ENCODE measurements at regions not wholly inside any gene's neighbourhood (a gene's known extent, or its start where the extent isn't known, plus 50 kb on each side); places are given as distances from the start of the nearest gene placed in this dataset.

DNA sequence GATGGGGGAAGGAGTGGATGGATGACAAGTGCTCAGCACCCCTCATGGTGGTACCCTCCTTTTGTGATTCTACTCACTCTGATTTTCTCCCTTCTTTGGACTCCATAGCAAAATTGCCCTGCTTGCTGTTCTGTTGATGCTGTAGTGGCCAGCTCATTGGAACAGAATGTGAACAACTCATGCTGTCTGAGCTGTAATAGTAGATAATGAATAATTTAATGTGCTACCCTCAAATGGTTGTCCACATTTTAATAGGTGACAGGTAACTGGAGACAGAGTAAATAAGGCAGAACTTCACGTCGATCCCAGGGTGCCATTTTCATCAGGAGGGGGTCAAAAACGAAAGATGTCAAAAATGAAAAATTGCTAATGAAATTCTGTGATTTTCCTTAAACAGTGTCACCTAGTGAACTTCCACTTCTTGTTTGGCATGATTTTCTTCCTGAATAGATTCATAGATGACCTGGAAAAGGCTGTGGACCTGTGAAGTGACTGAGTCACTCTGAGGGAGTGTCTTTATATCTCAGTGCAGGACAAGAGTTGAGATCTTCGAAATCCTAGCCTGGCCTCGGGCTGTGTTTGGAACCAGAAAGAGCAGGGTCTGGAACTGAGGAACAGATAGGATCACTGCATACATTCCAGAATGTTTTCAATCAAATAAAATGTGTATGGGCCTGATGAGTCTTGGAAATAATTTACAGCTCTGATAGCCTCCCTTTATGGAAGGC lies 270.2 kb downstream of the PSAT1 start:
- Histone ChIP-seq H3K9me3 (replicated peaks; ENCODE audit: control insufficient read depth, insufficient read depth, low read length) (no peaks in the 10 kb centered on the region), H3K9ac (replicated peaks; ENCODE audit: extremely low read depth, insufficient read depth, low read length) (no peak overlapping the region), H3K79me2 (ENCODE audit: control insufficient read depth, insufficient read depth, low read length) (no peaks in the 10 kb centered on the region), H3K4me2 (ENCODE audit: insufficient read depth, low read length) (no peak overlapping the region), H4K20me1 (replicated peaks; ENCODE audit: control insufficient read depth, extremely low read depth, insufficient read depth, low read length) (no peaks in the 10 kb centered on the region), H3K4me1 (ENCODE audit: control insufficient read depth, extremely low read depth, insufficient read depth, low read length) (no peaks in the 10 kb centered on the region), H3K36me3 (ENCODE audit: control insufficient read depth in 2 of 2, extremely low read depth in 1 of 2, insufficient read depth in 2 of 2, low read length in 2 of 2) (no peaks in the 10 kb centered on the region), H3K27ac (ENCODE audit: insufficient read depth, low read depth, low read length) (no peak overlapping the region), H3K9me1 (replicated peaks; ENCODE audit: control insufficient read depth, extremely low read depth, insufficient read depth, low read length) (no peaks in the 10 kb centered on the region), H3K27me3 (ENCODE audit: control insufficient read depth in 2 of 2, insufficient read depth in 2 of 2, low read length in 2 of 2) (no peaks in the 10 kb centered on the region), H2AFZ (ENCODE audit: low read depth, low read length) (no peak overlapping the region), H3K4me3 (replicated peaks in 1 of 3; ENCODE audit: insufficient read depth in 1 of 3, low read depth in 1 of 3, low read length in 3 of 3) (no peak overlapping the region)
- FAIRE-seq: no peak
- intact Hi-C loops (cut with micrococcal nuclease) (no loop called here), dilution Hi-C loops (cut with MboI; ENCODE audit: extremely low pct_ligation_motif_present, low sequenced_read_pairs) (no loop called here)
- no peak for TF ChIP-seq CTCF (IDR thresholded peaks at IDR 0.05; ENCODE audit: extremely low read depth in 1 of 2, insufficient read depth in 1 of 2, low read depth in 1 of 2, low read length in 2 of 2)
- no peak for TF ChIP-seq EZH2 (IDR thresholded peaks at IDR 0.05; ENCODE audit: borderline replicate concordance, low read depth, low read length, severe bottlenecking)
- TF ChIP-seq POLR2AphosphoS5 (IDR thresholded peaks at IDR 0.05; ENCODE audit: insufficient read depth, low read depth, low read length): no peak
- TF ChIP-seq MYC (IDR thresholded peaks at IDR 0.05; ENCODE audit: low read depth, low read length): no peak
- no peak for TF ChIP-seq GATA2 (IDR thresholded peaks at IDR 0.05; ENCODE audit: insufficient read depth, insufficient read length, low read depth, low read length)
- TF ChIP-seq JUN (IDR thresholded peaks at IDR 0.05; ENCODE audit: borderline replicate concordance, insufficient read depth, insufficient read length, low read depth): no peak
- no peak for TF ChIP-seq POLR2A (IDR thresholded peaks at IDR 0.05; ENCODE audit: low read depth, low read length)
- TF ChIP-seq FOS (IDR thresholded peaks at IDR 0.05; ENCODE audit: borderline replicate concordance, insufficient read depth, low read length): no peak
- TF ChIP-seq, protein P1, sequence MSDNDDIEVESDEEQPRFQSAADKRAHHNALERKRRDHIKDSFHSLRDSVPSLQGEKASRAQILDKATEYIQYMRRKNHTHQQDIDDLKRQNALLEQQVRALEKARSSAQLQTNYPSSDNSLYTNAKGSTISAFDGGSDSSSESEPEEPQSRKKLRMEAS (IDR thresholded peaks at IDR 0.05; ENCODE audit: insufficient read depth, insufficient read length): no peak
- ChIA-PET CTCF (no interaction called here), POLR2A (no interaction called here)
- no peak for DNase-seq (ENCODE audit: low read depth, low spot score)
- BruUV-seq (replicated peaks): no TSS peak
